DND-41 (cell line): ENCODE measurements at regions not wholly inside any gene's neighbourhood (a gene's known extent, or its start where the extent isn't known, plus 50 kb on each side); places are given as distances from the start of the nearest gene placed in this dataset.

Experiments used
- ATAC-seq: fragments of 200-7000 bp; cut with Tn5 transposase; 3 replicates; pipeline ENCODE4 v1.9.1; 2021; ENCODE audit warnings: low read depth; ENCODE audit not compliant: insufficient read depth
- DNase-seq: peaks from one replicate; pipeline ENCODE4 v3.0.0-alpha.2; 2020
- H2AFZ ChIP-seq: 2 replicates; pipeline ENCODE4 v1.6.0; 2012; ENCODE audit warnings: low read depth, low read length
- H3K27ac ChIP-seq: 2 replicates; pipeline ENCODE4 v1.5.1; 2012; ENCODE audit warnings: low read length, inconsistent platforms
- H3K27me3 ChIP-seq: fragments of 200-600 bp; sonication (generic); 2 replicates; pipeline ENCODE4 v1.6.0; 2012; ENCODE audit warnings: low read length, mild to moderate bottlenecking, inconsistent platforms; ENCODE audit not compliant: insufficient read depth, poor library complexity
- H3K36me3 ChIP-seq: 2 replicates; pipeline ENCODE4 v1.5.1; 2012; ENCODE audit warnings: low read length, inconsistent platforms; ENCODE audit not compliant: insufficient read depth
- H3K4me1 ChIP-seq: 2 replicates; pipeline ENCODE4 v1.5.1; 2012; ENCODE audit warnings: mild to moderate bottlenecking, low read length; ENCODE audit not compliant: insufficient read depth
- H3K4me2 ChIP-seq: 2 replicates; pipeline ENCODE4 v1.6.0; 2012; ENCODE audit warnings: mild to moderate bottlenecking, moderate library complexity, low read length, inconsistent platforms; ENCODE audit not compliant: insufficient read depth
- H3K4me3 ChIP-seq, 2 experiments: fragments of 200-600 bp in 1 of 2; shearing (Covaris generic) in 1 of 2; 2 replicates each; pipeline ENCODE4 v1.5.1; 2012 to 2016; ENCODE audit warnings: inconsistent platforms in 2 of 2, low read length in 2 of 2, mild to moderate bottlenecking in 2 of 2, low read depth in 1 of 2, moderate library complexity in 1 of 2
- H3K79me2 ChIP-seq: 2 replicates; pipeline ENCODE4 v1.6.0; 2012; ENCODE audit warnings: low read length, inconsistent platforms; ENCODE audit not compliant: insufficient read depth
- H3K9ac ChIP-seq: 2 replicates; pipeline ENCODE4 v1.6.0; 2012; ENCODE audit warnings: low read depth, mild to moderate bottlenecking, inconsistent platforms, low read length, moderate library complexity
- H3K9me3 ChIP-seq: 2 replicates; pipeline ENCODE4 v1.5.1; 2012; ENCODE audit warnings: low read length, moderate library complexity, mild to moderate bottlenecking, inconsistent platforms; ENCODE audit not compliant: insufficient read depth, severe bottlenecking
- H4K20me1 ChIP-seq: 2 replicates; pipeline ENCODE4 v1.6.0; 2012; ENCODE audit warnings: low read length; ENCODE audit not compliant: insufficient read depth
- EZH2 ChIP-seq: IDR thresholded peaks from 3 replicates; pipeline ENCODE4 v1.6.1; 2012; ENCODE audit warnings: borderline replicate concordance, low read depth, mild to moderate bottlenecking, moderate library complexity, low read length, inconsistent platforms; ENCODE audit not compliant: severe bottlenecking
- TF ChIP-seq, protein P1 (sequence below): IDR thresholded peaks from 2 replicates; pipeline ENCODE4 v1.5.1; 2012; ENCODE audit warnings: borderline replicate concordance, low read length, moderate library complexity, mild to moderate bottlenecking; ENCODE audit not compliant: poor library complexity, severe bottlenecking; ENCODE audit errors: extremely low read depth

DNA sequence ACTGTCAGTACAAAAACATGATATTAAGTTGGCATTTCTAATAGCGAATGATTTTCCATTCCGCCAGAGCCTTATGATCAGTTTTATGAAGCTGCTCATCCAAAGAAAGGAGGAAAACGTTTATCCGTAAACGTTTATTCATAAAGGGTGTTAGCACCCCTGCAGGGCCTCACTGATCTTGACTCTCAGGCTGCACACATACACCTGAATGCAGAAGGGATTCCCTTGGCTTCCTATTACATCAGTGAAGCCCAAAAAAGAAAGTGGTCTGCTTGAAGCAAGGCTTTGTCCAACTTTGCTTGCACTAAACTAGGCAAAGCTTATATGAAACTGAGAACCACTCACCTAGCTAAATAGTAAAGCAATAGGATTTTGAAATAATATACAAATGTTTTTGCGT, 659.5 kb upstream of the CADM2 start:
- Histone ChIP-seq H3K27me3 (no peaks in the 10 kb centered on the region), H3K4me1 (no peaks in the 10 kb centered on the region), H3K9ac (no peak overlapping the region), H3K4me3 (no peak overlapping the region), H4K20me1 (no peaks in the 10 kb centered on the region), H2AFZ (no peak overlapping the region), H3K9me3 (no peaks in the 10 kb centered on the region), H3K4me2 (no peak overlapping the region), H3K79me2 (no peaks in the 10 kb centered on the region), H3K36me3 (no peaks in the 10 kb centered on the region), H3K27ac (no peak overlapping the region)
- DNase-seq (no peak), ATAC-seq (no peak)
- TF ChIP-seq, protein P1, sequence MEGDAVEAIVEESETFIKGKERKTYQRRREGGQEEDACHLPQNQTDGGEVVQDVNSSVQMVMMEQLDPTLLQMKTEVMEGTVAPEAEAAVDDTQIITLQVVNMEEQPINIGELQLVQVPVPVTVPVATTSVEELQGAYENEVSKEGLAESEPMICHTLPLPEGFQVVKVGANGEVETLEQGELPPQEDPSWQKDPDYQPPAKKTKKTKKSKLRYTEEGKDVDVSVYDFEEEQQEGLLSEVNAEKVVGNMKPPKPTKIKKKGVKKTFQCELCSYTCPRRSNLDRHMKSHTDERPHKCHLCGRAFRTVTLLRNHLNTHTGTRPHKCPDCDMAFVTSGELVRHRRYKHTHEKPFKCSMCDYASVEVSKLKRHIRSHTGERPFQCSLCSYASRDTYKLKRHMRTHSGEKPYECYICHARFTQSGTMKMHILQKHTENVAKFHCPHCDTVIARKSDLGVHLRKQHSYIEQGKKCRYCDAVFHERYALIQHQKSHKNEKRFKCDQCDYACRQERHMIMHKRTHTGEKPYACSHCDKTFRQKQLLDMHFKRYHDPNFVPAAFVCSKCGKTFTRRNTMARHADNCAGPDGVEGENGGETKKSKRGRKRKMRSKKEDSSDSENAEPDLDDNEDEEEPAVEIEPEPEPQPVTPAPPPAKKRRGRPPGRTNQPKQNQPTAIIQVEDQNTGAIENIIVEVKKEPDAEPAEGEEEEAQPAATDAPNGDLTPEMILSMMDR = no peak

DNA sequence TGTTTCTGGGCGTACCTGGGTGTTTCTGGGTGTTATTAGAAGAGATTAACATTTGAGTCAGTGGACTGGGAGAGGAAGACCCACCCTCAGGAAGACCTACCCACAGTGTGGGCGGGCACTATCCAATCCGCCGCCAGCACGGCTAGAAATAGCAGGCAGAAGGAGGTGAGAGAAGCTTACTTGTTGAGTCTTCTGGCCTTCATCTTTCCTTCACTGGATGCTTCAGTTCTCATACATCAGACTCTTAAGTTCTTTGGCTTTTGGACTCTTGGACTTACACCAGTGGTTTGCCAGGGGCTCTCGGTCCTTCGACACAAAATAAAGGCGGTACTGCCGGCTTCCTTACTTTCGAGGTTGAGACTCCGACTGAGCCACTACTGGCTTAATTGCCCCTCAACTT, 654.6 kb upstream of the CADM2 start:
- DNase-seq = no peak
- H4K20me1 ChIP-seq = no peaks in the 10 kb centered on the region
- H3K36me3 ChIP-seq = no peaks in the 10 kb centered on the region
- no peak overlapping the region for H3K4me2 ChIP-seq
- no peaks in the 10 kb centered on the region for H3K9me3 ChIP-seq
- no peaks in the 10 kb centered on the region for H3K27me3 ChIP-seq
- H2AFZ ChIP-seq = no peak overlapping the region
- H3K27ac ChIP-seq = no peak overlapping the region
- no peak for ATAC-seq
- H3K9ac ChIP-seq = no peak overlapping the region
- TF ChIP-seq, protein P1 = no peak
- no peak for TF ChIP-seq EZH2
- no peak overlapping the region for H3K4me3 ChIP-seq
- H3K4me1 ChIP-seq = no peaks in the 10 kb centered on the region
- no peaks in the 10 kb centered on the region for H3K79me2 ChIP-seq

DNA sequence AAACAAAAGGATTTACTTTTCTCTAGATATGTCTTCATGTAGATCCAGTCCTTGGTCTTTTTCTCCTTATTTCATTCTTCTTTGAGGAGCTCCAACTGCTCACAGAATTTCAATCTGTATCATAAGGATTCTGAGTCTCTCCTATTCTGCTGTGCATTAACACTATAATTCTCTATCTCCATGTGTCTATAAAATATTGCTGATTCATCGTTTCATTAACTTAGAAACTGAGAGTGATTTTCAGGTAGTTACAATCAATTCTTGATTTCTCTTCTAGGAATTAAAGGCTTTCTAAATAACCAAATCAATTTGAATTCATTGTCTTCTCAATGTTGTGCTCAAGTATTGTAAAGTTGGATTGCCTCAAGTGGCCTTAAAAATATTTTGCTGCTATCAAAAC, 651.5 kb upstream of the CADM2 start:
- H3K36me3 ChIP-seq = no peaks in the 10 kb centered on the region
- TF ChIP-seq, protein P1 = no peak
- no peak for TF ChIP-seq EZH2
- no peak overlapping the region for H3K9ac ChIP-seq
- no peaks in the 10 kb centered on the region for H3K4me1 ChIP-seq
- DNase-seq (no peak), ATAC-seq (no peak)
- no peak overlapping the region for H3K4me3 ChIP-seq
- H3K79me2 ChIP-seq = no peaks in the 10 kb centered on the region
- H3K4me2 ChIP-seq = no peak overlapping the region
- no peaks in the 10 kb centered on the region for H3K9me3 ChIP-seq
- no peak overlapping the region for H3K27ac ChIP-seq
- no peaks in the 10 kb centered on the region for H3K27me3 ChIP-seq
- H4K20me1 ChIP-seq = no peaks in the 10 kb centered on the region
- no peak overlapping the region for H2AFZ ChIP-seq

DNA sequence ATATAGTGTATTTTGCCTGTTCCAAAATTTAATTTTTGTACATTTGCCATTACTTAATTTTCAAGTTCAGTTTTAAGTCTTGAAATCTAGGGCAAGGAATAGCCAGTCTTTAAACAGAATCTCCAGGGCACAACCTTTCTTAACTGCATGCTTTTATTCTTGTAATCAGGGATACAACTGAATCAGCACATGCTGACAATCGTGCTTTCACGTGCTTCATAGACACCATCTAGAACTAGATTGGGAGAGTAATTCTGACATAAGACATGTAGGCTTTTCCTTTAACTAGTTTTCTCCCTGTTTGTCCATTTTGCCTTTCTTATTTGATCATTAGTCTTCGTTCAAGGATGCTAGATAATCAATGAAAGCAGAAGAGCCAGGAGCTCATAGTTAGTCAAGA, 650.4 kb upstream of the CADM2 start:
- no peak for ATAC-seq
- H2AFZ ChIP-seq = no peak overlapping the region

More for the DNA sequence above, 650.4 kb upstream of the CADM2 start:
- TF ChIP-seq, protein P1 = no peak
- no peak for TF ChIP-seq EZH2
- Histone ChIP-seq H3K27me3 (no peaks in the 10 kb centered on the region), H4K20me1 (no peaks in the 10 kb centered on the region), H3K4me1 (no peaks in the 10 kb centered on the region), H3K4me3 (no peak overlapping the region), H3K4me2 (no peak overlapping the region), H3K36me3 (no peaks in the 10 kb centered on the region), H3K79me2 (no peaks in the 10 kb centered on the region), H3K9me3 (no peaks in the 10 kb centered on the region), H3K9ac (no peak overlapping the region), H3K27ac (no peak overlapping the region)
- no peak for DNase-seq
